Mucosa of descending colon (tissue), 3 donors: ENCODE measurements at regions not wholly inside any gene's neighbourhood (a gene's known extent, or its start where the extent isn't known, plus 50 kb on each side); places are given as distances from the start of the nearest gene placed in this dataset.
"Not testable (repeated sequence)": the region's sequence is repeated elsewhere in the genome, so short reads cannot be mapped to it uniquely, and the experiment has no call there.

Source experiments
- ATAC-seq: fragments of 200-7000 bp; cut with Tn5 transposase; one replicate; pipeline ENCODE4 v1.9.1; 2020; ENCODE audit warnings: mild to moderate bottlenecking, moderate library complexity
- DNase-seq, 3 donors: peaks; one replicate each; pipeline ENCODE4 v3.0.0-alpha.2; 2020
- H3K36me3 ChIP-seq: fragments of 200-600 bp; one replicate; pipeline ENCODE4 v1.8.0; 2021; ENCODE audit warnings: low read depth, mild to moderate bottlenecking
- H3K4me1 ChIP-seq: fragments of 200-600 bp; one replicate; pipeline ENCODE4 v1.8.0; 2021; ENCODE audit warnings: low read depth, mild to moderate bottlenecking
- H3K4me3 ChIP-seq: fragments of 200-600 bp; one replicate; pipeline ENCODE4 v1.8.0; 2021; ENCODE audit warnings: mild to moderate bottlenecking
- H3K9me3 ChIP-seq: fragments of 200-600 bp; one replicate; pipeline ENCODE4 v1.8.0; 2021; ENCODE audit warnings: mild to moderate bottlenecking
- CTCF ChIP-seq: fragments of 200-600 bp; IDR thresholded peaks from one replicate; pipeline ENCODE4 v1.8.0; 2022; ENCODE audit warnings: antibody characterized with exemption, mild to moderate bottlenecking
- intact Hi-C, 2 donors: fragments of 100-400 bp; cut with DNase I in 1 of 2; cut with micrococcal nuclease in 1 of 2; formaldehyde crosslinking; loops; one replicate each; pipeline versions ENCODE4 v1.11.0 to v1.11.1; 2022; cut with DNase I, micrococcal nuclease
- donor health status: DM: no; HTN: no; CAD: no; lungs with moderate emphysema.
- donor health status: DM: no; HTN: no; CAD: no.
- donor health status: DM: no; HTN: yes; CAD: no.

DNA sequence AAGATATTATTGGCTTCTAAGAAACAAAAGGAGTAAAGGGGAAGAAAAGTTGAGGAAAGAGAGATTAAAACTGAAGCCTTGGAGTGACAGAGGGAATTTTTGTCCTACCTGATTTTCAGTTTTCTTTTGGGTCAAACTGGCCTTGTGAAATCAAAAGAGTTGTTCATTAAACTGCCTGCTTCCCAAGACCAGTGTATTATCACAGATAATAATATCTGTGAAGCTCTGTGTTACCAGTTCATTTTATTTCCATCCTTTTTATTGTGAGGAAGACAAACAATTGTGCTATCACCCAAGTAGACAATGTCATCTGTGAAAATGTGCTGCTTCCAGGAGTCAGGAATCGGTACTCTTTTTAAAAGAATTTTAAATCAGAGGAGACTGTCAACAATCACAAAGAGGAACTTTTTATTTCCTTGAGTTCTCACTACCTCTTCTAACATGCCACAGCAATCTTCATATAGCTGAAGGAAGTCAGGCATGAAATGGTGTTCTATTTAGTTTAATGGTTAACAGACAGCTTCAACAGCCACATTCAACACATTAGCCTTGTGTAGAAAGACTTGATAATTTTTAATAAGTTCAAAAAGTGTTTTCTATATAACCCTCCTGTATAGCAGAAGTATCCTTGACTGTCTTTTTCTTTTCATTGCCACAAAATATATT is 554.8 kb downstream of the PIK3C3 start:
- TF ChIP-seq CTCF: no peak
- no peak for DNase-seq
- H3K4me1 ChIP-seq: no peaks in the 10 kb centered on the region
- intact Hi-C loops: no loop called here
- H3K36me3 ChIP-seq: no peaks in the 10 kb centered on the region
- no peak overlapping the region for H3K4me3 ChIP-seq
- peak; percentile 55 for ATAC-seq
- H3K9me3 ChIP-seq: no peaks in the 10 kb centered on the region

GRCh38 chr18:42510540-42510939 is 555.5 kb downstream of the PIK3C3 start:
- intact Hi-C loops: no loop called here
- H3K4me1 ChIP-seq: no peaks in the 10 kb centered on the region
- TF ChIP-seq CTCF: no peak
- no peaks in the 10 kb centered on the region for H3K9me3 ChIP-seq
- ATAC-seq: no peak
- DNase-seq: no peak
- H3K36me3 ChIP-seq: no peaks in the 10 kb centered on the region
- no peak overlapping the region for H3K4me3 ChIP-seq

GRCh38 chr18:42513441-42513840 is 558.4 kb downstream of the PIK3C3 start:
- intact Hi-C loops: no loop called here
- Histone ChIP-seq H3K36me3 (no peaks in the 10 kb centered on the region), H3K4me3 (no peak overlapping the region), H3K9me3 (no peaks in the 10 kb centered on the region), H3K4me1 (no peaks in the 10 kb centered on the region)
- TF ChIP-seq CTCF: no peak
- DNase-seq: no peak
- ATAC-seq: no peak

- ATAC-seq (no peak), DNase-seq (no peak)
- Histone ChIP-seq H3K36me3 (no peaks in the 10 kb centered on the region), H3K9me3 (no peaks in the 10 kb centered on the region), H3K4me1 (no peaks in the 10 kb centered on the region), H3K4me3 (no peak overlapping the region)
- TF ChIP-seq CTCF: no peak
- intact Hi-C loops: no loop called here
Observed at GRCh38 chr18:42514512-42514911, 559.5 kb downstream of the PIK3C3 start.

GRCh38 chr18:42517896-42518295 is 562.9 kb downstream of the PIK3C3 start:
- no peak for TF ChIP-seq CTCF
- H3K9me3 ChIP-seq: no peaks in the 10 kb centered on the region
- H3K36me3 ChIP-seq: no peaks in the 10 kb centered on the region
- H3K4me1 ChIP-seq: no peaks in the 10 kb centered on the region
- ATAC-seq: peak; percentile 47
- H3K4me3 ChIP-seq: no peak overlapping the region
- intact Hi-C loops: no loop called here
- DNase-seq: no peak

GRCh38 chr18:42518331-42518730 is 563.3 kb downstream of the PIK3C3 start:
- H3K9me3 ChIP-seq, H3K4me3 ChIP-seq, DNase-seq, H3K36me3 ChIP-seq, H3K4me1 ChIP-seq, intact Hi-C loops: not testable (repeated sequence)
- ATAC-seq: peak; percentile 65
